ENCODE measurements at regions not wholly inside any gene's neighbourhood (a gene's known extent, or its start where the extent isn't known, plus 50 kb on each side); places are given as distances from the start of the nearest gene placed in this dataset.

DNA sequence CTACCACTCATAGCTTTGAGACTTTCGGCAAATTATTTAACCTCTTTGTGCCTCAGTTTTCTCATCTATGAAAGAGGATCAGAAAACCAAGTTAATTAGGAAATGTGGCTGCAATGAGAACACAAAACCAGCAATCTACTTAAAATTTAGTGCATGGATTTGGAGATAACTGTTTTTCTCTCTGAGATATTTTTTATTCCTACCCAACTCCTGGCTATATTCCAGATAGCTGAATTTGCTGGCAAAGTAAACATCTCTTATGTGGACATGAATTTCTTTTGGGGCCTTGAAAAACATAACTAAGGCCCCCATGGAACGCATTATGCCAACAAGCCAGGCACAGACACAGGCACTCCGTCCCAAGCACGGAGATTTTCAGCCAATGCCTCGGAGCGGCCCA is 53.4 kb upstream of the FOXN3 start (continued):
- TF ChIP-seq, protein P1, sequence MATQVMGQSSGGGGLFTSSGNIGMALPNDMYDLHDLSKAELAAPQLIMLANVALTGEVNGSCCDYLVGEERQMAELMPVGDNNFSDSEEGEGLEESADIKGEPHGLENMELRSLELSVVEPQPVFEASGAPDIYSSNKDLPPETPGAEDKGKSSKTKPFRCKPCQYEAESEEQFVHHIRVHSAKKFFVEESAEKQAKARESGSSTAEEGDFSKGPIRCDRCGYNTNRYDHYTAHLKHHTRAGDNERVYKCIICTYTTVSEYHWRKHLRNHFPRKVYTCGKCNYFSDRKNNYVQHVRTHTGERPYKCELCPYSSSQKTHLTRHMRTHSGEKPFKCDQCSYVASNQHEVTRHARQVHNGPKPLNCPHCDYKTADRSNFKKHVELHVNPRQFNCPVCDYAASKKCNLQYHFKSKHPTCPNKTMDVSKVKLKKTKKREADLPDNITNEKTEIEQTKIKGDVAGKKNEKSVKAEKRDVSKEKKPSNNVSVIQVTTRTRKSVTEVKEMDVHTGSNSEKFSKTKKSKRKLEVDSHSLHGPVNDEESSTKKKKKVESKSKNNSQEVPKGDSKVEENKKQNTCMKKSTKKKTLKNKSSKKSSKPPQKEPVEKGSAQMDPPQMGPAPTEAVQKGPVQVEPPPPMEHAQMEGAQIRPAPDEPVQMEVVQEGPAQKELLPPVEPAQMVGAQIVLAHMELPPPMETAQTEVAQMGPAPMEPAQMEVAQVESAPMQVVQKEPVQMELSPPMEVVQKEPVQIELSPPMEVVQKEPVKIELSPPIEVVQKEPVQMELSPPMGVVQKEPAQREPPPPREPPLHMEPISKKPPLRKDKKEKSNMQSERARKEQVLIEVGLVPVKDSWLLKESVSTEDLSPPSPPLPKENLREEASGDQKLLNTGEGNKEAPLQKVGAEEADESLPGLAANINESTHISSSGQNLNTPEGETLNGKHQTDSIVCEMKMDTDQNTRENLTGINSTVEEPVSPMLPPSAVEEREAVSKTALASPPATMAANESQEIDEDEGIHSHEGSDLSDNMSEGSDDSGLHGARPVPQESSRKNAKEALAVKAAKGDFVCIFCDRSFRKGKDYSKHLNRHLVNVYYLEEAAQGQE (IDR thresholded peaks at IDR 0.05; ENCODE audit: borderline replicate concordance) = no peak
- TF ChIP-seq, protein P1 (CRISPR knock-in tag; IDR thresholded peaks at IDR 0.05; ENCODE audit: low read depth) = no peak
- TF ChIP-seq ZNF785 (CRISPR knock-in tag; IDR thresholded peaks at IDR 0.05) (no peak), HMGXB4 (CRISPR knock-in tag; IDR thresholded peaks at IDR 0.05) (no peak), U2AF1 (optimal IDR thresholded peaks at IDR 0.05; ENCODE audit: low read depth, low read length) (no peak), NFRKB (IDR thresholded peaks at IDR 0.05; ENCODE audit: low read depth) (no peak), ARID2 (IDR thresholded peaks at IDR 0.05) (no peak), NUFIP1 (IDR thresholded peaks at IDR 0.05; ENCODE audit: partially characterized antibody) (no peak), HIVEP1 (CRISPR knock-in tag; IDR thresholded peaks at IDR 0.05) (no peak)
